H9 (cell line): ENCODE measurements at regions not wholly inside any gene's neighbourhood (a gene's known extent, or its start where the extent isn't known, plus 50 kb on each side); places are given as distances from the start of the nearest gene placed in this dataset.

Experiments
- DNase-seq: peaks from one replicate; pipeline ENCODE4 v3.0.0-alpha.2; 2017
- H2AFZ ChIP-seq: one replicate; pipeline ENCODE4 v1.6.1; 2013; ENCODE audit warnings: mild to moderate bottlenecking, low read length, control low read depth, moderate library complexity
- H2AK5ac ChIP-seq: 2 replicates; pipeline ENCODE4 v1.6.1; 2013; ENCODE audit warnings: low read length, control low read depth, mixed read lengths; ENCODE audit not compliant: insufficient read length
- H2BK120ac ChIP-seq: one replicate; pipeline ENCODE4 v1.6.1; 2013; ENCODE audit warnings: low read depth, mild to moderate bottlenecking, low read length, control low read depth, inconsistent platforms; ENCODE audit not compliant: poor library complexity, severe bottlenecking
- H2BK12ac ChIP-seq: 2 replicates; pipeline ENCODE4 v1.6.1; 2013; ENCODE audit warnings: low read length, control low read depth, mixed read lengths, low read depth; ENCODE audit not compliant: insufficient read length
- H2BK15ac ChIP-seq: 2 replicates; pipeline ENCODE4 v1.6.1; 2013; ENCODE audit warnings: low read depth, low read length, control low read depth
- H2BK20ac ChIP-seq: one replicate; pipeline ENCODE4 v1.6.1; 2013; ENCODE audit warnings: low read depth, mild to moderate bottlenecking, low read length, control low read depth, inconsistent platforms; ENCODE audit not compliant: poor library complexity, severe bottlenecking
- H2BK5ac ChIP-seq: 2 replicates; pipeline ENCODE4 v1.6.1; 2013; ENCODE audit warnings: low read length, control low read depth, mixed read lengths; ENCODE audit not compliant: insufficient read length
- H3K14ac ChIP-seq: 2 replicates; pipeline ENCODE4 v1.6.1; 2013; ENCODE audit warnings: low read length, control low read depth; ENCODE audit not compliant: insufficient read depth
- H3K18ac ChIP-seq: 2 replicates; pipeline ENCODE4 v1.6.1; 2013; ENCODE audit warnings: low read depth, mild to moderate bottlenecking, mixed read lengths, low read length, control low read depth; ENCODE audit not compliant: insufficient read length
- H3K23ac ChIP-seq: 2 replicates; pipeline ENCODE4 v1.6.1; 2013; ENCODE audit warnings: low read length, control low read depth, mixed read lengths, low read depth; ENCODE audit not compliant: insufficient read length
- H3K23me2 ChIP-seq: 2 replicates; pipeline ENCODE4 v1.6.1; 2013; ENCODE audit warnings: low read depth, mild to moderate bottlenecking, mixed read lengths, low read length, control low read depth; ENCODE audit not compliant: insufficient read length, poor library complexity, severe bottlenecking
- H3K27ac ChIP-seq: 2 replicates; pipeline ENCODE4 v1.5.1; 2013; ENCODE audit warnings: low read length, control low read depth, mixed read lengths, low read depth; ENCODE audit not compliant: insufficient read length
- H3K27me3 ChIP-seq: 2 replicates; pipeline ENCODE4 v1.6.1; 2013; ENCODE audit warnings: low read length, control low read depth, inconsistent platforms; ENCODE audit not compliant: insufficient read depth
- H3K4ac ChIP-seq: 2 replicates; pipeline ENCODE4 v1.6.1; 2013; ENCODE audit warnings: low read depth, mild to moderate bottlenecking, control low read depth, inconsistent platforms, low read length, moderate library complexity
- H3K4me1 ChIP-seq: 2 replicates; pipeline ENCODE4 v1.6.1; 2013; ENCODE audit warnings: low read length, control low read depth, inconsistent platforms; ENCODE audit not compliant: insufficient read depth
- H3K4me2 ChIP-seq: 2 replicates; pipeline ENCODE4 v1.6.1; 2013; ENCODE audit warnings: low read length, control low read depth, mixed read lengths; ENCODE audit not compliant: insufficient read length, insufficient read depth
- H3K56ac ChIP-seq: 2 replicates; pipeline ENCODE4 v1.6.1; 2013; ENCODE audit warnings: low read depth, mild to moderate bottlenecking, mixed read lengths, low read length, control low read depth; ENCODE audit not compliant: insufficient read length
- H3K79me1 ChIP-seq: 2 replicates; pipeline ENCODE4 v1.6.1; 2013; ENCODE audit warnings: low read depth, mild to moderate bottlenecking, moderate library complexity, low read length, control low read depth, inconsistent platforms; ENCODE audit not compliant: insufficient read depth, poor library complexity, severe bottlenecking
- H3K79me2 ChIP-seq: 2 replicates; pipeline ENCODE4 v1.6.1; 2013; ENCODE audit warnings: low read length, control low read depth, inconsistent platforms; ENCODE audit not compliant: insufficient read depth
- H3K9ac ChIP-seq: 2 replicates; pipeline ENCODE4 v1.6.1; 2013; ENCODE audit warnings: low read length, control low read depth, mixed read lengths; ENCODE audit not compliant: insufficient read length; ENCODE audit errors: extremely low read depth
- H3K9me3 ChIP-seq: one replicate; pipeline ENCODE4 v1.6.1; 2013; ENCODE audit warnings: low read depth, low read length, inconsistent platforms; ENCODE audit not compliant: control insufficient read depth
- H3T11ph ChIP-seq: one replicate; pipeline ENCODE4 v1.6.1; 2013; ENCODE audit warnings: mild to moderate bottlenecking, low read length, control low read depth, inconsistent platforms
- H4K20me1 ChIP-seq: one replicate; pipeline ENCODE4 v1.6.1; 2013; ENCODE audit not compliant: control insufficient read depth, insufficient read length, insufficient read depth
- H4K5ac ChIP-seq: 2 replicates; pipeline ENCODE4 v1.6.1; 2013; ENCODE audit warnings: low read depth, mild to moderate bottlenecking, mixed read lengths, low read length, control low read depth; ENCODE audit not compliant: insufficient read length
- H4K8ac ChIP-seq: replicated peaks from 2 replicates; pipeline ENCODE4 v1.6.1; 2013; ENCODE audit warnings: low read length, control low read depth, mixed read lengths, low read depth; ENCODE audit not compliant: insufficient read length
- H4K91ac ChIP-seq: 2 replicates; pipeline ENCODE4 v1.6.1; 2013; ENCODE audit warnings: low read depth, mild to moderate bottlenecking, moderate library complexity, mixed read lengths, low read length, control low read depth; ENCODE audit not compliant: insufficient read length
- H3K27ac Mint-ChIP-seq, 3 experiments: 2 replicates in 2 of 3; 3 replicates in 1 of 3; pipeline ENCODE4 v1.8.0; 2020 to 2021; ENCODE audit warnings: mixed read lengths in 3 of 3, mild to moderate bottlenecking in 1 of 3, moderate library complexity in 1 of 3
- H3K27me3 Mint-ChIP-seq: 2 replicates; pipeline ENCODE4 v1.8.0; 2021; ENCODE audit warnings: low read depth, mild to moderate bottlenecking, moderate library complexity, mixed read lengths
- H3K36me3 Mint-ChIP-seq, 3 experiments: 2 replicates in 2 of 3; 3 replicates in 1 of 3; pipeline ENCODE4 v1.8.0; 2020 to 2021; ENCODE audit warnings: low read depth in 3 of 3, mixed read lengths in 3 of 3; ENCODE audit not compliant: insufficient read depth in 1 of 3
- H3K4me1 Mint-ChIP-seq, 2 experiments: 2 replicates each; pipeline ENCODE4 v1.8.0; 2020; ENCODE audit warnings: mixed read lengths in 2 of 2
- H3K4me3 Mint-ChIP-seq, 2 experiments: 2 replicates in 1 of 2; 3 replicates in 1 of 2; pipeline ENCODE4 v1.8.0; 2020 to 2021; ENCODE audit warnings: mild to moderate bottlenecking in 2 of 2, mixed read lengths in 2 of 2, moderate library complexity in 1 of 2
- H3K9me3 Mint-ChIP-seq, 2 experiments: 2 replicates in 1 of 2; 3 replicates in 1 of 2; pipeline ENCODE4 v1.8.0; 2020; ENCODE audit warnings: mild to moderate bottlenecking in 2 of 2, mixed read lengths in 2 of 2, moderate library complexity in 1 of 2
- WGBS: extraction: QIAGEN DNeasy Blood & Tissue Kit; methylation state at CpG from one replicate; pipeline ENCODE4 v1.1.7; 2013; ENCODE audit warnings: missing lambda C conversion rate, low lambda C conversion rate, mixed read lengths; ENCODE audit not compliant: insufficient read length; ENCODE audit errors: extremely low coverage; 5-methylcytosine and 5-hydroxymethylcytosine counted together
- TF ChIP-seq, protein P1 (sequence below): fragments of 200-600 bp; sonication (generic); conservative IDR thresholded peaks from 3 replicates; pipeline ENCODE4 v1.8.0; 2021; ENCODE audit warnings: antibody characterized with exemption, mild to moderate bottlenecking

GRCh38 chr9:4357929-4358328 is 58.1 kb upstream of the GLIS3 start:
- WGBS, result no CpG with 5 or more reads among the region's 3 CpGs

More at GRCh38 chr9:4357929-4358328, 58.1 kb upstream of the GLIS3 start:
- Mint-ChIP-seq H3K27me3 (no peaks in the 10 kb centered on the region; the same call in 1 of the 2 replicates), H3K36me3 (no peaks in the 10 kb centered on the region; a peak in 1 of 7 replicates), H3K4me1 (peaks cover 0 to 4% of the 10 kb centered on the region in 2 experiments; a peak in 2 of 4 replicates), H3K9me3 (peaks cover 0 to 3% of the 10 kb centered on the region in 2 experiments; a peak in 2 of 5 replicates), H3K27ac (no peak overlapping the region), H3K4me3 (no peak overlapping the region)
- no peak overlapping the region for H3K4me2 ChIP-seq
- no peak overlapping the region for H4K5ac ChIP-seq
- no peaks in the 10 kb centered on the region for H3K4me1 ChIP-seq
- H3K79me2 ChIP-seq, result no peaks in the 10 kb centered on the region
- H2BK5ac ChIP-seq, result no peak overlapping the region
- H2BK120ac ChIP-seq, result no peak overlapping the region
- DNase-seq, result no peak
- no peak overlapping the region for H4K8ac ChIP-seq
- H3K56ac ChIP-seq, result no peak overlapping the region
- H2AK5ac ChIP-seq, result no peak overlapping the region
- no peak overlapping the region for H3T11ph ChIP-seq
- H3K18ac ChIP-seq, result no peak overlapping the region
- H4K91ac ChIP-seq, result no peak overlapping the region
- H3K27ac ChIP-seq, result no peak overlapping the region
- H2BK15ac ChIP-seq, result no peak overlapping the region
- no peaks in the 10 kb centered on the region for H3K9me3 ChIP-seq
- TF ChIP-seq, protein P1, sequence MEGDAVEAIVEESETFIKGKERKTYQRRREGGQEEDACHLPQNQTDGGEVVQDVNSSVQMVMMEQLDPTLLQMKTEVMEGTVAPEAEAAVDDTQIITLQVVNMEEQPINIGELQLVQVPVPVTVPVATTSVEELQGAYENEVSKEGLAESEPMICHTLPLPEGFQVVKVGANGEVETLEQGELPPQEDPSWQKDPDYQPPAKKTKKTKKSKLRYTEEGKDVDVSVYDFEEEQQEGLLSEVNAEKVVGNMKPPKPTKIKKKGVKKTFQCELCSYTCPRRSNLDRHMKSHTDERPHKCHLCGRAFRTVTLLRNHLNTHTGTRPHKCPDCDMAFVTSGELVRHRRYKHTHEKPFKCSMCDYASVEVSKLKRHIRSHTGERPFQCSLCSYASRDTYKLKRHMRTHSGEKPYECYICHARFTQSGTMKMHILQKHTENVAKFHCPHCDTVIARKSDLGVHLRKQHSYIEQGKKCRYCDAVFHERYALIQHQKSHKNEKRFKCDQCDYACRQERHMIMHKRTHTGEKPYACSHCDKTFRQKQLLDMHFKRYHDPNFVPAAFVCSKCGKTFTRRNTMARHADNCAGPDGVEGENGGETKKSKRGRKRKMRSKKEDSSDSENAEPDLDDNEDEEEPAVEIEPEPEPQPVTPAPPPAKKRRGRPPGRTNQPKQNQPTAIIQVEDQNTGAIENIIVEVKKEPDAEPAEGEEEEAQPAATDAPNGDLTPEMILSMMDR, result no peak
- H2BK12ac ChIP-seq, result no peak overlapping the region
- no peaks in the 10 kb centered on the region for H3K79me1 ChIP-seq
- no peaks in the 10 kb centered on the region for H3K23me2 ChIP-seq
- no peaks in the 10 kb centered on the region for H3K27me3 ChIP-seq
- H2BK20ac ChIP-seq, result no peak overlapping the region
- no peaks in the 10 kb centered on the region for H4K20me1 ChIP-seq
- H3K9ac ChIP-seq, result no peak overlapping the region
- H2AFZ ChIP-seq, result no peak overlapping the region
- H3K23ac ChIP-seq, result no peak overlapping the region
- H3K4ac ChIP-seq, result no peak overlapping the region
- H3K14ac ChIP-seq, result no peak overlapping the region
